ENCODE measurements at regions not wholly inside any gene's neighbourhood (a gene's known extent, or its start where the extent isn't known, plus 50 kb on each side); places are given as distances from the start of the nearest gene placed in this dataset.

DNA sequence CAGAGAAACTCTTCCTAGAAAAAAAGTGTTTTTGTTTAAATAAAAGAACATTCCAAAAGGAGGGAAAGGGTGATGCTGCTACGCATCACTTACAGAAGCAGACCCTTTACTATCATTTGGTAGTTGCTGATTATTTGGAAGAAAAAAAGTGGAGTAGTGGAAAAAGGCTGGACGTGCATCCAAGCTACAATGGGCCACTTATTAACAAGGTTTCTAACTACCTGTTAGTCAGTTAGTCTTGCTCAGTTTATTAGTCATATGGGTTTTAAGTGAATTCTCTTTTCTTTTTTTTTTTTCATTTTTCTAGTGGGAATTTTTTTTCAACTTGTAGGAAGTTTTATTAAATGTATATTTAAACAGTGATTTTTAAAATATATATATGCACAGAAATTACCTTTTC lies 866.0 kb downstream of the MCTP2 start:
- Mint-ChIP-seq H3K36me3 (no peaks in the 10 kb centered on the region), H3K9me3 (no peaks in the 10 kb centered on the region), H3K4me3 (no peak overlapping the region), H3K4me1 (no peaks in the 10 kb centered on the region), H3K27ac (no peak overlapping the region), H3K27me3 (ENCODE audit: low read depth) (no peaks in the 10 kb centered on the region)
- TF ChIP-seq, protein P1, sequence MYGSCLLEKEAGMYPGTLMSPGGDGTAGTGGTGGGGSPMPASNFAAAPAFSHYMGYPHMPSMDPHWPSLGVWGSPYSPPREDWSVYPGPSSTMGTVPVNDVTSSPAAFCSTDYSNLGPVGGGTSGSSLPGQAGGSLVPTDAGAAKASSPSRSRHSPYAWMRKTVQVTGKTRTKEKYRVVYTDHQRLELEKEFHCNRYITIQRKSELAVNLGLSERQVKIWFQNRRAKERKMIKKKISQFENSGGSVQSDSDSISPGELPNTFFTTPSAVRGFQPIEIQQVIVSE (CRISPR knock-in tag; IDR thresholded peaks at IDR 0.05; ENCODE audit: borderline replicate concordance) = no peak
- TF ChIP-seq NFYB (CRISPR knock-in tag; conservative IDR thresholded peaks at IDR 0.05; ENCODE audit: low read depth) = no peak
- TF ChIP-seq, protein P2, sequence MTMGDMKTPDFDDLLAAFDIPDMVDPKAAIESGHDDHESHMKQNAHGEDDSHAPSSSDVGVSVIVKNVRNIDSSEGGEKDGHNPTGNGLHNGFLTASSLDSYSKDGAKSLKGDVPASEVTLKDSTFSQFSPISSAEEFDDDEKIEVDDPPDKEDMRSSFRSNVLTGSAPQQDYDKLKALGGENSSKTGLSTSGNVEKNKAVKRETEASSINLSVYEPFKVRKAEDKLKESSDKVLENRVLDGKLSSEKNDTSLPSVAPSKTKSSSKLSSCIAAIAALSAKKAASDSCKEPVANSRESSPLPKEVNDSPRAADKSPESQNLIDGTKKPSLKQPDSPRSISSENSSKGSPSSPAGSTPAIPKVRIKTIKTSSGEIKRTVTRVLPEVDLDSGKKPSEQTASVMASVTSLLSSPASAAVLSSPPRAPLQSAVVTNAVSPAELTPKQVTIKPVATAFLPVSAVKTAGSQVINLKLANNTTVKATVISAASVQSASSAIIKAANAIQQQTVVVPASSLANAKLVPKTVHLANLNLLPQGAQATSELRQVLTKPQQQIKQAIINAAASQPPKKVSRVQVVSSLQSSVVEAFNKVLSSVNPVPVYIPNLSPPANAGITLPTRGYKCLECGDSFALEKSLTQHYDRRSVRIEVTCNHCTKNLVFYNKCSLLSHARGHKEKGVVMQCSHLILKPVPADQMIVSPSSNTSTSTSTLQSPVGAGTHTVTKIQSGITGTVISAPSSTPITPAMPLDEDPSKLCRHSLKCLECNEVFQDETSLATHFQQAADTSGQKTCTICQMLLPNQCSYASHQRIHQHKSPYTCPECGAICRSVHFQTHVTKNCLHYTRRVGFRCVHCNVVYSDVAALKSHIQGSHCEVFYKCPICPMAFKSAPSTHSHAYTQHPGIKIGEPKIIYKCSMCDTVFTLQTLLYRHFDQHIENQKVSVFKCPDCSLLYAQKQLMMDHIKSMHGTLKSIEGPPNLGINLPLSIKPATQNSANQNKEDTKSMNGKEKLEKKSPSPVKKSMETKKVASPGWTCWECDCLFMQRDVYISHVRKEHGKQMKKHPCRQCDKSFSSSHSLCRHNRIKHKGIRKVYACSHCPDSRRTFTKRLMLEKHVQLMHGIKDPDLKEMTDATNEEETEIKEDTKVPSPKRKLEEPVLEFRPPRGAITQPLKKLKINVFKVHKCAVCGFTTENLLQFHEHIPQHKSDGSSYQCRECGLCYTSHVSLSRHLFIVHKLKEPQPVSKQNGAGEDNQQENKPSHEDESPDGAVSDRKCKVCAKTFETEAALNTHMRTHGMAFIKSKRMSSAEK (CRISPR knock-in tag; IDR thresholded peaks at IDR 0.05; ENCODE audit: borderline replicate concordance) = no peak
- no peak for TF ChIP-seq TEAD1 (CRISPR knock-in tag; IDR thresholded peaks at IDR 0.05)
- TF ChIP-seq, protein P3, sequence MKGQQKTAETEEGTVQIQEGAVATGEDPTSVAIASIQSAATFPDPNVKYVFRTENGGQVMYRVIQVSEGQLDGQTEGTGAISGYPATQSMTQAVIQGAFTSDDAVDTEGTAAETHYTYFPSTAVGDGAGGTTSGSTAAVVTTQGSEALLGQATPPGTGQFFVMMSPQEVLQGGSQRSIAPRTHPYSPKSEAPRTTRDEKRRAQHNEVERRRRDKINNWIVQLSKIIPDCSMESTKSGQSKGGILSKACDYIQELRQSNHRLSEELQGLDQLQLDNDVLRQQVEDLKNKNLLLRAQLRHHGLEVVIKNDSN (CRISPR knock-in tag; IDR thresholded peaks at IDR 0.05) = no peak
- TF ChIP-seq, protein P4, sequence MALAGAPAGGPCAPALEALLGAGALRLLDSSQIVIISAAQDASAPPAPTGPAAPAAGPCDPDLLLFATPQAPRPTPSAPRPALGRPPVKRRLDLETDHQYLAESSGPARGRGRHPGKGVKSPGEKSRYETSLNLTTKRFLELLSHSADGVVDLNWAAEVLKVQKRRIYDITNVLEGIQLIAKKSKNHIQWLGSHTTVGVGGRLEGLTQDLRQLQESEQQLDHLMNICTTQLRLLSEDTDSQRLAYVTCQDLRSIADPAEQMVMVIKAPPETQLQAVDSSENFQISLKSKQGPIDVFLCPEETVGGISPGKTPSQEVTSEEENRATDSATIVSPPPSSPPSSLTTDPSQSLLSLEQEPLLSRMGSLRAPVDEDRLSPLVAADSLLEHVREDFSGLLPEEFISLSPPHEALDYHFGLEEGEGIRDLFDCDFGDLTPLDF (CRISPR knock-in tag; IDR thresholded peaks at IDR 0.05) = no peak
- TF ChIP-seq JAZF1 (CRISPR knock-in tag; IDR thresholded peaks at IDR 0.05) = no peak
- TF ChIP-seq TCF7 (CRISPR knock-in tag; IDR thresholded peaks at IDR 0.05; ENCODE audit: low read depth) = no peak
- no peak for TF ChIP-seq TP53 (CRISPR knock-in tag; IDR thresholded peaks at IDR 0.05)
- no peak for TF ChIP-seq IRF2 (CRISPR knock-in tag; IDR thresholded peaks at IDR 0.05; ENCODE audit: borderline replicate concordance, low read depth)
- TF ChIP-seq FOXJ3 (CRISPR knock-in tag; IDR thresholded peaks at IDR 0.05; ENCODE audit: borderline replicate concordance) = no peak
- TF ChIP-seq, protein P5, sequence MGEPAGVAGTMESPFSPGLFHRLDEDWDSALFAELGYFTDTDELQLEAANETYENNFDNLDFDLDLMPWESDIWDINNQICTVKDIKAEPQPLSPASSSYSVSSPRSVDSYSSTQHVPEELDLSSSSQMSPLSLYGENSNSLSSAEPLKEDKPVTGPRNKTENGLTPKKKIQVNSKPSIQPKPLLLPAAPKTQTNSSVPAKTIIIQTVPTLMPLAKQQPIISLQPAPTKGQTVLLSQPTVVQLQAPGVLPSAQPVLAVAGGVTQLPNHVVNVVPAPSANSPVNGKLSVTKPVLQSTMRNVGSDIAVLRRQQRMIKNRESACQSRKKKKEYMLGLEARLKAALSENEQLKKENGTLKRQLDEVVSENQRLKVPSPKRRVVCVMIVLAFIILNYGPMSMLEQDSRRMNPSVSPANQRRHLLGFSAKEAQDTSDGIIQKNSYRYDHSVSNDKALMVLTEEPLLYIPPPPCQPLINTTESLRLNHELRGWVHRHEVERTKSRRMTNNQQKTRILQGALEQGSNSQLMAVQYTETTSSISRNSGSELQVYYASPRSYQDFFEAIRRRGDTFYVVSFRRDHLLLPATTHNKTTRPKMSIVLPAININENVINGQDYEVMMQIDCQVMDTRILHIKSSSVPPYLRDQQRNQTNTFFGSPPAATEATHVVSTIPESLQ (CRISPR knock-in tag; IDR thresholded peaks at IDR 0.05) = no peak
- no peak for TF ChIP-seq CBFB (CRISPR knock-in tag; IDR thresholded peaks at IDR 0.05; ENCODE audit: low read depth)
- ATAC-seq (no peak), DNase-seq (ENCODE audit: low spot score) (no peak)
- ChIA-PET CTCF (no interaction called here), POLR2A (no interaction called here)

DNA sequence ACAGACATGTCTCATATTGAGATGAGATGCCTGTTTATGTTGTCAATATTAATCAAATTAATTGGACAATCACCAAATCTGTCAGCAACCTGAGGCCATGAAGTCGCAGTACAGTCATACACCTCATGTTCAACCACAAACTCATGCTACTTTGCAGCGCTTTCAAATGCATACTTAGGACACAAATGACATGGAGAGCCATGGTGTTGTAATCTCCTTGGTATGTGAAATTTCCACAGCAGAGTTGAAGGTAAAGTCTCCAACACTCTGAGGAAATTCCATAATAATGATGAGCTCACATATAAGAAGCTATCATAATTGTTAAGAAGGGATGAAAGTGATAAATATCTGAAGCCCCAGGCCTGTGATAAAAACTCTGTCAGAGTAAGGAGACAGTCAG lies 873.9 kb downstream of the MCTP2 start:
- H3K27me3 Mint-ChIP-seq (ENCODE audit: low read depth) = no peaks in the 10 kb centered on the region
- H3K27ac Mint-ChIP-seq = no peak overlapping the region
- no peaks in the 10 kb centered on the region for H3K4me1 Mint-ChIP-seq
- no peaks in the 10 kb centered on the region for H3K36me3 Mint-ChIP-seq
- DNase-seq (ENCODE audit: low spot score) (no peak), ATAC-seq (no peak)
- H3K9me3 Mint-ChIP-seq = no peaks in the 10 kb centered on the region
- CTCF ChIA-PET = no interaction called here
- H3K4me3 Mint-ChIP-seq = no peak overlapping the region
- POLR2A ChIA-PET = no interaction called here
- TF ChIP-seq JUN (CRISPR knock-in tag; IDR thresholded peaks at IDR 0.05) (no peak), ZNF263 (CRISPR knock-in tag; IDR thresholded peaks at IDR 0.05; ENCODE audit: low read depth) (no peak), CREB1 (CRISPR knock-in tag; IDR thresholded peaks at IDR 0.05) (no peak), ZNF138 (CRISPR knock-in tag; conservative IDR thresholded peaks at IDR 0.05) (no peak)
- TF ChIP-seq, protein P6, sequence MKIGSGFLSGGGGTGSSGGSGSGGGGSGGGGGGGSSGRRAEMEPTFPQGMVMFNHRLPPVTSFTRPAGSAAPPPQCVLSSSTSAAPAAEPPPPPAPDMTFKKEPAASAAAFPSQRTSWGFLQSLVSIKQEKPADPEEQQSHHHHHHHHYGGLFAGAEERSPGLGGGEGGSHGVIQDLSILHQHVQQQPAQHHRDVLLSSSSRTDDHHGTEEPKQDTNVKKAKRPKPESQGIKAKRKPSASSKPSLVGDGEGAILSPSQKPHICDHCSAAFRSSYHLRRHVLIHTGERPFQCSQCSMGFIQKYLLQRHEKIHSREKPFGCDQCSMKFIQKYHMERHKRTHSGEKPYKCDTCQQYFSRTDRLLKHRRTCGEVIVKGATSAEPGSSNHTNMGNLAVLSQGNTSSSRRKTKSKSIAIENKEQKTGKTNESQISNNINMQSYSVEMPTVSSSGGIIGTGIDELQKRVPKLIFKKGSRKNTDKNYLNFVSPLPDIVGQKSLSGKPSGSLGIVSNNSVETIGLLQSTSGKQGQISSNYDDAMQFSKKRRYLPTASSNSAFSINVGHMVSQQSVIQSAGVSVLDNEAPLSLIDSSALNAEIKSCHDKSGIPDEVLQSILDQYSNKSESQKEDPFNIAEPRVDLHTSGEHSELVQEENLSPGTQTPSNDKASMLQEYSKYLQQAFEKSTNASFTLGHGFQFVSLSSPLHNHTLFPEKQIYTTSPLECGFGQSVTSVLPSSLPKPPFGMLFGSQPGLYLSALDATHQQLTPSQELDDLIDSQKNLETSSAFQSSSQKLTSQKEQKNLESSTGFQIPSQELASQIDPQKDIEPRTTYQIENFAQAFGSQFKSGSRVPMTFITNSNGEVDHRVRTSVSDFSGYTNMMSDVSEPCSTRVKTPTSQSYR (CRISPR knock-in tag; IDR thresholded peaks at IDR 0.05) = no peak
- TF ChIP-seq, protein P7, sequence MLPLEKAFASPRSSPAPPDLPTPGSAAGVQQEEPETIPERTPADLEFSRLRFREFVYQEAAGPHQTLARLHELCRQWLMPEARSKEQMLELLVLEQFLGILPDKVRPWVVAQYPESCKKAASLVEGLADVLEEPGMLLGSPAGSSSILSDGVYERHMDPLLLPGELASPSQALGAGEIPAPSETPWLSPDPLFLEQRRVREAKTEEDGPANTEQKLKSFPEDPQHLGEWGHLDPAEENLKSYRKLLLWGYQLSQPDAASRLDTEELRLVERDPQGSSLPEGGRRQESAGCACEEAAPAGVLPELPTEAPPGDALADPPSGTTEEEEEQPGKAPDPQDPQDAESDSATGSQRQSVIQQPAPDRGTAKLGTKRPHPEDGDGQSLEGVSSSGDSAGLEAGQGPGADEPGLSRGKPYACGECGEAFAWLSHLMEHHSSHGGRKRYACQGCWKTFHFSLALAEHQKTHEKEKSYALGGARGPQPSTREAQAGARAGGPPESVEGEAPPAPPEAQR (CRISPR knock-in tag; IDR thresholded peaks at IDR 0.05) = no peak
- TF ChIP-seq, protein P5 (CRISPR knock-in tag; IDR thresholded peaks at IDR 0.05) = no peak
